ENCODE measurements at regions not wholly inside any gene's neighbourhood (a gene's known extent, or its start where the extent isn't known, plus 50 kb on each side); places are given as distances from the start of the nearest gene placed in this dataset.

DNA sequence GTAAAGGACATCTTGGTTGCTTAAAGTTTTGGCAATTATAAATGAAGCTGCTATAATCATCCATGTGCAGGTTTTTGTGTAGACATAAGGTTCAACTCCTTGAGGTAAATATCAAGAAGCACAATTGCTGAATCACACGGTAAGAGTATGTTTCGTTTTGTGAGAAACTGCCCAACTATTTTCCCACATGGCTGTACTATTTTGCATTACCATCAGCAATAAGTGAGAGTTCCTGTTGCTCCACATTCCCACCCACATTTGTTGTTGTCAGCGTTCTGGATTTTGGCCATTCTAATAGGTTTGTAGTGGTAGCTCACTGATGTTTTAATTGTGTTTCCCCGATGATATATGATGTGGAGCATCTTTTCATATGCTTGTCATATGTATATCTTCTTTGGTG lies 118.5 kb upstream of the KCNMB2 start:
- ChIA-PET CTCF (no interaction called here), POLR2A (no interaction called here)
- ATAC-seq (no peak), DNase-seq (no peak)
- peaks cover 2% of the 10 kb centered on the region for H3K27me3 Mint-ChIP-seq (ENCODE audit: low read depth)
- H3K4me3 Mint-ChIP-seq = no peak overlapping the region
- H3K27ac Mint-ChIP-seq = no peak overlapping the region
- no peaks in the 10 kb centered on the region for H3K9me3 Mint-ChIP-seq (ENCODE audit: insufficient read depth)
- H3K4me1 Mint-ChIP-seq (ENCODE audit: low read depth) = no peaks in the 10 kb centered on the region
- H3K36me3 Mint-ChIP-seq (ENCODE audit: low read depth) = no peaks in the 10 kb centered on the region

DNA sequence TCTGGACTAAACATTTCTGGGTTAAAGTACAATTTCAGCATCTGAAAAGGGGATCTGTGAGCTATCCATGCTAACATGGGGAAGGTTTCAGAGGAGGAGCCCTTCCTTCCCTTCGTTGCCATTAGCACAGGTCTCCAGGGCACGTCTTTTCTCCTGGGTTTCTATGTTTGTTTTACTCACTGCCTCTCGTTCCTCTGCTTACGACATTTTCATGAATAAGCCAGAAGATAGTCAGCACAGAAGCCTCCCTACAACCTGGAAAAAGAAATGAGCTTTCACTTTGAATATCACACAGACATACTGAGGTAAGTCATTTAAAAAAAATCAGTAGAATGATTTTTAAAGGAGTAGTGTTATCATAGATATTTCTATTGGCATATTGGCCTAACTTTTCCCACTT lies 117.2 kb upstream of the KCNMB2 start:
- Mint-ChIP-seq H3K4me3 (no peak overlapping the region), H3K36me3 (ENCODE audit: low read depth) (no peaks in the 10 kb centered on the region), H3K27ac (no peak overlapping the region), H3K9me3 (ENCODE audit: insufficient read depth) (no peaks in the 10 kb centered on the region), H3K4me1 (ENCODE audit: low read depth) (no peaks in the 10 kb centered on the region), H3K27me3 (ENCODE audit: low read depth) (peaks cover 3% of the 10 kb centered on the region)
- POLR2A ChIA-PET = no interaction called here
- no peak for ATAC-seq
- CTCF ChIA-PET = no interaction called here
- DNase-seq = no peak

- Mint-ChIP-seq H3K36me3 (ENCODE audit: low read depth) (no peaks in the 10 kb centered on the region), H3K9me3 (ENCODE audit: insufficient read depth) (no peaks in the 10 kb centered on the region), H3K27ac (no peak overlapping the region), H3K27me3 (ENCODE audit: low read depth) (peaks cover 3% of the 10 kb centered on the region), H3K4me1 (ENCODE audit: low read depth) (no peaks in the 10 kb centered on the region), H3K4me3 (no peak overlapping the region)
- POLR2A ChIA-PET = no interaction called here
- CTCF ChIA-PET = no interaction called here
- ATAC-seq (no peak), DNase-seq (no peak)
Measured at GRCh38 chr3:178420033-178420432, 116.2 kb upstream of the KCNMB2 start.

- DNase-seq = no peak
- POLR2A ChIA-PET = no interaction called here
Measured at GRCh38 chr3:178421069-178421468, 115.2 kb upstream of the KCNMB2 start.

GRCh38 chr3:178422406-178422805 lies 113.8 kb upstream of the KCNMB2 start:
- Mint-ChIP-seq H3K4me3 (no peak overlapping the region), H3K4me1 (ENCODE audit: low read depth) (no peaks in the 10 kb centered on the region), H3K27me3 (ENCODE audit: low read depth) (peaks cover 3% of the 10 kb centered on the region), H3K36me3 (ENCODE audit: low read depth) (no peaks in the 10 kb centered on the region), H3K9me3 (ENCODE audit: insufficient read depth) (no peaks in the 10 kb centered on the region), H3K27ac (no peak overlapping the region)
- ChIA-PET POLR2A (no interaction called here), CTCF (interaction anchor here (0.9 kb wide), 1 partner anchor 11 kb away, joined by 3 read pairs; no protein-coding TSS in a partner anchor)
- DNase-seq (no peak), ATAC-seq (no peak)

More at GRCh38 chr3:178421069-178421468, 115.2 kb upstream of the KCNMB2 start:
- Mint-ChIP-seq H3K27me3 (ENCODE audit: low read depth) (peaks cover 3% of the 10 kb centered on the region), H3K4me1 (ENCODE audit: low read depth) (no peaks in the 10 kb centered on the region), H3K36me3 (ENCODE audit: low read depth) (no peaks in the 10 kb centered on the region), H3K4me3 (no peak overlapping the region), H3K27ac (no peak overlapping the region), H3K9me3 (ENCODE audit: insufficient read depth) (no peaks in the 10 kb centered on the region)
- no peak for ATAC-seq
- CTCF ChIA-PET = no interaction called here

DNA sequence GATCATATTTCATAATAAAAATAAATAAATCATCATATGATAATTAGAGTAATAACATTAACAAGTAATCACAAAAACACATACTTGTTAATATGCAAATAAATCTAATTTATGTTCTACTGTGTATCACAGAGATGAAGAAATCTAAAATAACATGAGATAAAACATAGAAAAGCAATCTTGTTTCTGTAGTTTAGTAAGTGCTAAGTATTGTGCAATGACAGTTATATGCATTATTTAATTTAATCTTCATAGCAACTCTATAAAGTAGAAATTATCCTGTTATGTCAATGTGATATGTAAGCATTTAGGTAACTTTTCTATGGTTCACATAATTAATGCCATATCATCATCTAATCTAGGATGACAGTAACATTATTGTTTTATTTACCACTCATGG lies 108.2 kb upstream of the KCNMB2 start:
- no peaks in the 10 kb centered on the region for H3K9me3 Mint-ChIP-seq (ENCODE audit: insufficient read depth)
- POLR2A ChIA-PET = no interaction called here
- no peaks in the 10 kb centered on the region for H3K36me3 Mint-ChIP-seq (ENCODE audit: low read depth)
- DNase-seq (no peak), ATAC-seq (no peak)
- no peaks in the 10 kb centered on the region for H3K4me1 Mint-ChIP-seq (ENCODE audit: low read depth)
- CTCF ChIA-PET = no interaction called here
- H3K27me3 Mint-ChIP-seq (ENCODE audit: low read depth) = no peaks in the 10 kb centered on the region
- no peak overlapping the region for H3K27ac Mint-ChIP-seq
- no peak overlapping the region for H3K4me3 Mint-ChIP-seq

DNA sequence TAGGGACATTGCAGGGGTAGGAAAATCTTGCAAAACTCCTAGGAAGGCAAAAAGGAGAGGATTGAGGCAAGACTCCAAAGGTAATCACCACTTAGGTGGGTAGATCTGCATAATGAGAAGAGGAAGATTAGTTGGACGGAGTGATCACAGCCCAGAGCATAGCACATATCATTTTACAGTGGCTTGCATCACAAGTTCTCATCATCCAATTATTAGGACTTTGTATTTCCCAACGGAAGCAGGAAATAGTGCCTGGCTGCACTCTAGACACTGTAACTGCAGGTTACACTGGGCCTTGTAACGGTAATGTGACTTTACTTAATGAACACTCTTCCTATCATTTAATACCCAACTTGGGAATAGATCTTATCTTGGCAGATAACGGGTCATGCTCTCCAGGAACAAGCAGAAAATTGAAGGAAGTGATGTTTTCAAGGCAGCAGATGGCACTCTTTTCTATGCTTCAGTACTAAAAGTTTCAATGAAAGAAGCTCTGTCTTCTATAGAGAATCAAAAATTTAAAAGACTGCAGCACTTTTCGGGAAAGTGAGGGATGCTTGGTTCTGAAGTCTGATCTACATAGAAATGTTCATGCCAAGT lies 101.9 kb upstream of the KCNMB2 start:
- Mint-ChIP-seq H3K27ac (no peak overlapping the region), H3K9me3 (ENCODE audit: insufficient read depth) (no peaks in the 10 kb centered on the region), H3K4me3 (no peak overlapping the region), H3K4me1 (ENCODE audit: low read depth) (no peaks in the 10 kb centered on the region), H3K27me3 (ENCODE audit: low read depth) (no peaks in the 10 kb centered on the region), H3K36me3 (ENCODE audit: low read depth) (no peaks in the 10 kb centered on the region)
- CTCF ChIA-PET = interaction anchor here (1.7 kb wide), 1 partner anchor 11 kb away, joined by 5 read pairs; no protein-coding TSS in a partner anchor
- ATAC-seq (no peak), DNase-seq (no peak)
- POLR2A ChIA-PET = no interaction called here

GRCh38 chr3:178435575-178435974 lies 100.7 kb upstream of the KCNMB2 start:
- DNase-seq (no peak), ATAC-seq (no peak)
- ChIA-PET CTCF (interaction anchor here (1.5 kb wide), 1 partner anchor 188 kb away, joined by 3 read pairs; no protein-coding TSS in a partner anchor), POLR2A (no interaction called here)
- Mint-ChIP-seq H3K36me3 (ENCODE audit: low read depth) (no peaks in the 10 kb centered on the region), H3K27ac (no peak overlapping the region), H3K27me3 (ENCODE audit: low read depth) (no peaks in the 10 kb centered on the region), H3K4me1 (ENCODE audit: low read depth) (no peaks in the 10 kb centered on the region), H3K4me3 (no peak overlapping the region), H3K9me3 (ENCODE audit: insufficient read depth) (no peaks in the 10 kb centered on the region)

DNA sequence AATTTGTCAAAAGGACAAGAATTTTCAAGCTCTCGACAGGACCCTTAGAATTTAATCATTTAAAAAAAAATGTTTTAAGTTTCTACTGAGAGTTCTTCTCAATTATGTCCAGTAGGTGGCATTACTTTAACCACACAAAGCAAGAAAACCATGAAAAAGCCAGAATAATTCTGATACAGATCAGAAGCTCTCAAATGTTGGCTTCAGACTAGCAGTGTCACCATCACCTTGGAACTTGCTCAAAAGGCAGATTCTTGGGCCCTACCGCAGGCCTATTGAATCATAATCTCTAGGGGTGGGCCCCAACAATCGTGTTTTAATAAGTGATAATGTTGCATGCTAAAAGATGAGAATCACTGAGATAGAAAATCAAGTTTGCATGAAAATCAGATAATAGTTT lies 99.5 kb upstream of the KCNMB2 start:
- ChIA-PET POLR2A (no interaction called here), CTCF (interaction anchor here (1.5 kb wide), 1 partner anchor 187 kb away, joined by 3 read pairs; no protein-coding TSS in a partner anchor)
- ATAC-seq = no peak
- Mint-ChIP-seq H3K36me3 (ENCODE audit: low read depth) (no peaks in the 10 kb centered on the region), H3K4me3 (no peak overlapping the region), H3K4me1 (ENCODE audit: low read depth) (no peaks in the 10 kb centered on the region), H3K27ac (no peak overlapping the region), H3K9me3 (ENCODE audit: insufficient read depth) (no peaks in the 10 kb centered on the region), H3K27me3 (ENCODE audit: low read depth) (no peaks in the 10 kb centered on the region)
- no peak for DNase-seq

DNA sequence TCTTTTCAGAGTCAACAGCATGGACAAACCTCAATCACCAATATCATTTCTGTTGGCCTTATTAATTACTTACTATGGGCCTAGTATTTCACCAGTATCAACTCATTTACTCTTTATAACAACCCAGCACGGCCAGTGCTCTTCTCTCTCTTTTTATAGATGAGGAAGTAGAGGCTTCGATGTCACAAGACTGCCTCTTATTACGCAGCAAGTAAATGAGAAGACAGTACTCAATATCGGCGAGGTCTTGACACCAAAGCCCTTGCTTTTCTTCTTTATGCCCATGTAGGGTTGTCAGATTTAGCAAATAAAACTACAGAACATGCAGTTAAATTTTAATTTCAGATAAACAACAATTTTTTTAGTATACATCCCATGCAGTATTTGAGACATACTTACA lies 99.0 kb upstream of the KCNMB2 start:
- H3K27me3 Mint-ChIP-seq (ENCODE audit: low read depth) = no peaks in the 10 kb centered on the region
- H3K36me3 Mint-ChIP-seq (ENCODE audit: low read depth) = no peaks in the 10 kb centered on the region
- ATAC-seq (no peak), DNase-seq (no peak)
- H3K4me3 Mint-ChIP-seq = no peak overlapping the region
- no peaks in the 10 kb centered on the region for H3K9me3 Mint-ChIP-seq (ENCODE audit: insufficient read depth)
- ChIA-PET POLR2A (no interaction called here), CTCF (interaction anchor here (1.5 kb wide), 1 partner anchor 186 kb away, joined by 3 read pairs; no protein-coding TSS in a partner anchor)
- H3K27ac Mint-ChIP-seq = no peak overlapping the region
- no peaks in the 10 kb centered on the region for H3K4me1 Mint-ChIP-seq (ENCODE audit: low read depth)

GRCh38 chr3:178439504-178439903 lies 96.7 kb upstream of the KCNMB2 start:
- Mint-ChIP-seq H3K4me1 (ENCODE audit: low read depth) (no peaks in the 10 kb centered on the region), H3K9me3 (ENCODE audit: insufficient read depth) (no peaks in the 10 kb centered on the region), H3K27ac (no peak overlapping the region), H3K4me3 (no peak overlapping the region), H3K27me3 (ENCODE audit: low read depth) (no peaks in the 10 kb centered on the region), H3K36me3 (ENCODE audit: low read depth) (no peaks in the 10 kb centered on the region)
- DNase-seq = no peak
- ChIA-PET CTCF (no interaction called here), POLR2A (no interaction called here)
- ATAC-seq = no peak

- CTCF ChIA-PET = no interaction called here
- Mint-ChIP-seq H3K27ac (no peak overlapping the region), H3K9me3 (ENCODE audit: insufficient read depth) (no peaks in the 10 kb centered on the region), H3K27me3 (ENCODE audit: low read depth) (no peaks in the 10 kb centered on the region), H3K4me1 (ENCODE audit: low read depth) (no peaks in the 10 kb centered on the region), H3K36me3 (ENCODE audit: low read depth) (no peaks in the 10 kb centered on the region), H3K4me3 (no peak overlapping the region)
- ATAC-seq = no peak
- POLR2A ChIA-PET = no interaction called here
- DNase-seq = no peak
Measured at GRCh38 chr3:178440043-178440442, 96.2 kb upstream of the KCNMB2 start.

- Mint-ChIP-seq H3K36me3 (ENCODE audit: low read depth) (no peaks in the 10 kb centered on the region), H3K27me3 (ENCODE audit: low read depth) (no peaks in the 10 kb centered on the region), H3K4me3 (no peak overlapping the region), H3K4me1 (ENCODE audit: low read depth) (no peaks in the 10 kb centered on the region), H3K27ac (no peak overlapping the region), H3K9me3 (ENCODE audit: insufficient read depth) (no peaks in the 10 kb centered on the region)
- ChIA-PET CTCF (no interaction called here), POLR2A (no interaction called here)
- no peak for DNase-seq
- no peak for ATAC-seq
Measured at GRCh38 chr3:178443634-178444033, 92.6 kb upstream of the KCNMB2 start.
